Left colon (tissue), 2 donors: ENCODE measurements at regions not wholly inside any gene's neighbourhood (a gene's known extent, or its start where the extent isn't known, plus 50 kb on each side); places are given as distances from the start of the nearest gene placed in this dataset.
"Not testable (repeated sequence)": the region's sequence is repeated elsewhere in the genome, so short reads cannot be mapped to it uniquely, and the experiment has no call there.

Source experiments
- ATAC-seq: fragments of 200-7000 bp; cut with Tn5 transposase; one replicate; pipeline ENCODE4 v1.9.1; 2020; ENCODE audit warnings: mild to moderate bottlenecking, moderate library complexity
- DNase-seq, 2 donors: peaks; one replicate each; pipeline ENCODE4 v3.0.0-alpha.2; 2020
- intact Hi-C, 2 donors: fragments of 100-400 bp; cut with DNase I in 1 of 2; cut with micrococcal nuclease in 1 of 2; formaldehyde crosslinking; loops; one replicate each; pipeline versions ENCODE4 v1.11.2 to v1.14.0; 2022; cut with DNase I, micrococcal nuclease
- donor health status: DM: no; HTN: no; CAD: no.
- donor health status: DM: yes; HTN: yes; CAD: no.

- intact Hi-C loops = no loop called here
- ATAC-seq = no peak
Observed at GRCh38 chr6:72525821-72526510, 95.9 kb upstream of the KCNQ5 start.

GRCh38 chr6:72530152-72530551 lies 91.7 kb upstream of the KCNQ5 start:
- intact Hi-C loops = no loop called here
- DNase-seq = no peak
- no peak for ATAC-seq

More at GRCh38 chr6:72525821-72526510, 95.9 kb upstream of the KCNQ5 start:
- DNase-seq = no peak

DNA sequence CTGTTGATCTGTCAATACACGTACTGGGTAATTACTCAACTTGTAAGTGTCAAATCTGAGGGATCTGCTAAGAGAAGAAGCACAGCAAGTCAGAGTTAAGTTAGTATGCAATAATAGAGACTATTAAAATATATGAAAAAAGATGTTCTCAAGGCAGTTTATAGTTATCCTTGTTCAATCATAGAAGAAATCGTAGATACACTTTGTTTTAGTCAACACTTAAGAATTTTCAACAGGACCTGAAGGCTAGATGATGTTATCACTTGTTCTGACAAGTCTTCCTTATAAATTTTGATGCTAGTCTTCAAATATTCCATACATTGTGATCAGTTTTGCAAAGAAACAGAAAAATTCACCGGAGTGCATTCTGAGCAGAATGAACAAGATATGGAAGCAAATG lies 91.1 kb upstream of the KCNQ5 start:
- ATAC-seq (no peak), DNase-seq (no peak)
- intact Hi-C loops = no loop called here

- intact Hi-C loops = no loop called here
- ATAC-seq (no peak), DNase-seq (no peak)
Observed at GRCh38 chr6:72533606-72534005, 88.3 kb upstream of the KCNQ5 start.

DNA sequence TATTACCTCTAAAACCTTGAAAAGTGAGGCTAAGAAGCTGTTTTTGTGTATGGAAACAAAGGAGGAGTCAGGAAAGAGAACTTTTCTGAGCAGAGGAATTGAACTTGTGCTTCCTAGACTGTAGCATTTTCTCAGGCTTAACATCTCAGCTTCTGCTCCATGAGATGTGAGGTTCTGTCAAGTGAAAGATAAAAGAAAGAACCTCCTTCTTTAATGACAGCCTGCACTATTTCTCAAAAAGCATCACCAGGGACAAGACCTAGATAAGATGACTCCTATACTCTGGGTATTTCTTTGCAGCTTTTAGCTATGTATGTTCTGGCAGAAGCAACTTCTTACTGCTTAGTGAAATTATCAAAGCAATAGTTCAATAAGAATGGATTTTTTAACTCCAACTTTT lies 87.6 kb upstream of the KCNQ5 start:
- ATAC-seq (no peak), DNase-seq (no peak)
- intact Hi-C loops = no loop called here

DNA sequence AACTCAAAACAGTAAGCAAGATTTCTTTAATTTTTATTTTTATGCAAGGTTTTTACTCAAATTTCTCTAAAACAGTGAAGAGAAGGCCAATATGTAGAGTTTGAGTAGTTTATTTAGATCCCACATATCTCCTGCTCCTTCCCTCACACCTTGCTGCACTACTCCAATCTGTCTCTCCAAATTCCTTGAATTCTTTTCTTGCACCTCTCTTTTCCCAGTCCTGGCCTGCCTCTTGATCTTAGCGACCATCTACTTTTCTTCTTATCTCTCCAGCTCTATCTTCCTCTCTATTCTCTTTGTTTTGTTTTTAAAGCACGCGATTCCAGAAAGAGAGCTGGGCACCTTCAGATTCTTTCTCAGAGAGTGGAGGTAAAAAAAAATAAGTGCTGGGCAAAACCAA lies 86.7 kb upstream of the KCNQ5 start:
- no peak for ATAC-seq
- intact Hi-C loops = no loop called here
- DNase-seq = no peak

- intact Hi-C loops = no loop called here
- ATAC-seq (no peak), DNase-seq (no peak)
Observed at GRCh38 chr6:72547020-72547419, 74.8 kb upstream of the KCNQ5 start.

DNA sequence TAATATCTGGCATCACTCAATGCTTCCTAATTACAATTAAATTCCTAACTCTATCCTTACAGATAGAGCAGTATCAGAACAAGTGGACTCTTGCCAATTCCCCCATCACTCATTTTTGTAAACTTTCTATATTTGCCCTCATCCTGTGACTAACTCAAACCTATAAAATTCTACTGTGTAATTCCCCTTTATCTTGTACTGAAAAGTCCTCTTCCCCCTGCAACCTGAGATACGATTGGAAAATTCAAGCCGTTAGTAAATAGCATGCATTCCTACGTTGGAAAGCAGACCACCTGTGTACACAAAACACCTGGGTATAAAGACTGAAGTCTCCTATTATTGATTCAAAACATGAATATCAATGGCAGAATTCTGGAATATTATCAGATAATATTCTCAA lies 70.4 kb upstream of the KCNQ5 start:
- DNase-seq (no peak), ATAC-seq (no peak)
- intact Hi-C loops = no loop called here

- intact Hi-C loops = no loop called here
- no peak for ATAC-seq
- no peak for DNase-seq
Observed at GRCh38 chr6:72552938-72553337, 68.9 kb upstream of the KCNQ5 start.

DNA sequence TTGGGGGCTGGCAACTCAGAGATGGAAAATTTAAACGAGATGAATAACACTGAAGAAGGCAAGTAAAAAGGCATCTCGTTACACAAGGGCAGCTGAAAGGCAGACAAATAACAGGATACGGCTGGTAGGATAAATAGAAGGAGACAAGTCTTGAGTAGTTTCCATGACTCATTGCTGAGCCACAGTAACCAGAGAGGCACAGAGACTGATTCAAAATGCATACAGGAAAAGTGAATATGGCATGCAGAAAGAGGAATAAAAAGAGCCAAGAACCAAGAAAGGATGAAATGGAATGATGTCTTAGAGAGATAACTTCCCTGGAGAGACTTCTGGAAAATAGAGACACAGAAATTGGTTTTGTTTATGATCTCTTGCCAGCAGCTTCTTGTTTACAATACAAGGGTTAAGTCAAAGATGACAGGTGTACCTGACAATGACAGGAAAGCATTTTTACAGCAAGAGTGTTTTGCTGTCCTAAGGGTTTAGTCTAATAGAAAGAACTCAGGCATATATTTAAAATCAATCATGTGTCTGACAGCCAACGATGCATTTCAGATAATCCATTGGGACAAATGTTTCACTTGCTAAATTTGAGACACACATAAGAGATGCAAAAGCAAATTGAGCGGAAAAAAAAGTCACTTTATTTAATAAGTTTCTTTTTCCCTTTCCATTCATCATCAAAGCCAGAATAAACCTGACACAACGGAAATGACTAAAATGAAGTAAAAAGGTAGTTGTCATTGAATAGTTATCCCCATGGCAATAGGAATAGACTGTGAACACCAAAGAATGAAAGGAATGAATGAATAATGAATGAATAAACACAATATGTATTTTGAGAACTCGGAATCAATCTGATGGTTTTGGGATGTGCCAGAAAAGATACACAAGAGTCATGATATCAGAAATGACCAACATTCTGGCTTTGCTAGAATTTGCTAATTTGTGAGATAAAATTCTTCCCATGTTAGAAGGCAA lies 68.0 kb upstream of the KCNQ5 start:
- intact Hi-C loops = no loop called here
- DNase-seq (no peak), ATAC-seq (no peak)

- ATAC-seq = no peak
Observed at GRCh38 chr6:72554761-72555221, 67.1 kb upstream of the KCNQ5 start.

GRCh38 chr6:72559067-72559466 lies 62.8 kb upstream of the KCNQ5 start:
- ATAC-seq (no peak), DNase-seq (no peak)
- intact Hi-C loops = no loop called here

More at GRCh38 chr6:72554761-72555221, 67.1 kb upstream of the KCNQ5 start:
- intact Hi-C loops = no loop called here
- DNase-seq = no peak

- intact Hi-C loops = no loop called here
- DNase-seq = no peak
Observed at GRCh38 chr6:72559555-72559954, 62.3 kb upstream of the KCNQ5 start.

DNA sequence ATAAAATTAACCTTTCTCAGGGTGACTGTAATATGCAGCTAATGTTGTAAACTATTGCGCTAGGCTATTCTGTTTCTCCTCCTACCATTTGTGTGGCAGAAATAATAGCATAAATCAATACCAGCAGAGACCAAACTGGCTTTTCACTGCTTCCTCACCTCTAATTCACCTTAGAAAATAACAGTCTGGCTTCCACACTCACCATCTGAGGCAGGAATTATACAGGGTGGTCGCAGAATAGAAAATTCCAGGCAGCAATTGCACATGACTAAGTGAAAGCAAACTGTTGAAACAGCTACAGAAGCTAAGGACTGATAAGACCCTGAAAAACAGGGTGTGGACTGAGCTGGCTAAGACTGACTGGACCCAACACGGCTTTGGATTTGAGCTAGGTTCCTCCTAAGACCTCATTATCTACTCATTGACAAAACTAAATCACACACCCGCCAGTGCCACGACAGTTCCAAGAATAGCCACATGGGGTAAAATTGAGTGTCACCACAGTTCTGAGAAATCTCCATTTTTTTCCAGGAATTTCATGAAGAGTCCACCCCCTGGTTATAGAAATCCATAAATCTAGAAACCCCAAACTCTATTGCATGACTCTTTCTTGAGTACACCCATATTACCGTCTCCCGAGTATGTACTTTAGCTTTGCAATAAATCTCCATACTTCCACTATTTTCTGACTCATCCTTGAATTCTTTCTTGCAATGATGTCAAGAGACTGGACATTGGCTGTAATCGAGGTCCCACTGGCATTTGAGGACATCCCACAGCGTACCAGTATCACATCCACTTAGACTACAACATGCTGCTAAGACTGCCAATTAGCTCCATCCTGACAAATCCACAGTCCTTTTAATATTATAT lies 60.9 kb upstream of the KCNQ5 start:
- DNase-seq (no peak), ATAC-seq (no peak)
- intact Hi-C loops = no loop called here

More at GRCh38 chr6:72559555-72559954, 62.3 kb upstream of the KCNQ5 start:
- no peak for ATAC-seq

- no peak for DNase-seq
- ATAC-seq = no peak
- intact Hi-C loops = no loop called here
Observed at GRCh38 chr6:72561629-72562028, 60.2 kb upstream of the KCNQ5 start.

GRCh38 chr6:72564231-72564630 lies 57.6 kb upstream of the KCNQ5 start:
- ATAC-seq = no peak
- intact Hi-C loops = no loop called here
- no peak for DNase-seq

DNA sequence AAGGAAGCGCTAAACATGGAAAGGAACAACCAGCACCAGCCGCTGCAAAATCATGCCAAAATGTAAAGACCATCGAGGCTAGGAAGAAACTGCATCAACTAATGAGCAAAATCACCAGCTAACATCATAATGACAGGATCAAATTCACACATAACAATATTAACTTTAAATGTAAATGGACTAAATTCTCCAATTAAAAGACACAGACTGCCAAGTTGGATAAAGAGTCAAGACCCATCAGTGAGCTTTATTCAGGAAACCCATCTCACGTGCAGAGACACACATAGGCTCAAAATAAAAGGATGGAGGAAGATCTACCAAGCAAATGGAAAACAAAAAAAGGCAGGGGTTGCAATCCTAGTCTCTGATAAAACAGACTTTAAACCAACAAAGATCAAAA lies 49.9 kb upstream of the KCNQ5 start:
- intact Hi-C loops, ATAC-seq, DNase-seq: not testable (repeated sequence)
